IMR-90 (cell line): ENCODE measurements at regions not wholly inside any gene's neighbourhood (a gene's known extent, or its start where the extent isn't known, plus 50 kb on each side); places are given as distances from the start of the nearest gene placed in this dataset.

Experiments
- MXI1 ChIP-seq: IDR thresholded peaks from 2 replicates; pipeline ENCODE4 v1.6.1; 2012; ENCODE audit warnings: low read depth, mild to moderate bottlenecking, low read length, moderate library complexity, borderline replicate concordance
- POLR2A ChIP-seq: IDR thresholded peaks from 2 replicates; pipeline ENCODE4 v1.6.1; 2012; ENCODE audit warnings: mild to moderate bottlenecking, low read depth, low read length
- RCOR1 ChIP-seq: IDR thresholded peaks from 2 replicates; pipeline ENCODE4 v1.6.1; 2012; ENCODE audit warnings: mild to moderate bottlenecking, low read length, improper control_type of control experiment; ENCODE audit not compliant: insufficient replicate concordance
- RFX5 ChIP-seq: IDR thresholded peaks from 2 replicates; pipeline ENCODE4 v1.8.0; 2012; ENCODE audit warnings: low read depth, mild to moderate bottlenecking, low read length, moderate library complexity
- TF ChIP-seq, protein P1 (sequence below): conservative IDR thresholded peaks from 2 replicates; pipeline ENCODE4 v1.5.1; 2012; ENCODE audit warnings: mild to moderate bottlenecking, low read depth, low read length, improper control_type of control experiment
- TF ChIP-seq, protein P2 (sequence below): fragments of 150-350 bp; IDR thresholded peaks from 2 replicates; pipeline ENCODE4 v1.6.1; 2017; ENCODE audit warnings: mild to moderate bottlenecking, antibody characterized with exemption, low read length, low read depth

DNA sequence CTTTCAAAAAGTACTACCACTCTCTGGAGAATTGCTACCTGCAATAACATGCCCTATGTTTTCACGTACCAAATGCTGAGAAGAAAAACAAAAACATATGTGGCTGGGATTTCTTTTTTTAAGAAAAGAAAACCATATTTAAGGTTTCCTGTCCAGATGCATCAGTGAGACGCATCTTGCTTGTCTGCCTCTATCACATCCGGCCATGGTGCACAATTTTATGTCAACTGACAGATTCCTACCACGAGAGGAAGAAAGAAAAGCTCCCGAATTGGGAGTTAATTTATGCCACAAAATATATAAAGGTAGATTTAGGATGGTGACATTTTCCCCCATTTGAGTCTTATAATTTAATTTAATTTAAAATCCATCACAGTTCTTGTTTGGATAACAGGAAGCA lies 62.3 kb upstream of the COL24A1 start:
- TF ChIP-seq, protein P1, sequence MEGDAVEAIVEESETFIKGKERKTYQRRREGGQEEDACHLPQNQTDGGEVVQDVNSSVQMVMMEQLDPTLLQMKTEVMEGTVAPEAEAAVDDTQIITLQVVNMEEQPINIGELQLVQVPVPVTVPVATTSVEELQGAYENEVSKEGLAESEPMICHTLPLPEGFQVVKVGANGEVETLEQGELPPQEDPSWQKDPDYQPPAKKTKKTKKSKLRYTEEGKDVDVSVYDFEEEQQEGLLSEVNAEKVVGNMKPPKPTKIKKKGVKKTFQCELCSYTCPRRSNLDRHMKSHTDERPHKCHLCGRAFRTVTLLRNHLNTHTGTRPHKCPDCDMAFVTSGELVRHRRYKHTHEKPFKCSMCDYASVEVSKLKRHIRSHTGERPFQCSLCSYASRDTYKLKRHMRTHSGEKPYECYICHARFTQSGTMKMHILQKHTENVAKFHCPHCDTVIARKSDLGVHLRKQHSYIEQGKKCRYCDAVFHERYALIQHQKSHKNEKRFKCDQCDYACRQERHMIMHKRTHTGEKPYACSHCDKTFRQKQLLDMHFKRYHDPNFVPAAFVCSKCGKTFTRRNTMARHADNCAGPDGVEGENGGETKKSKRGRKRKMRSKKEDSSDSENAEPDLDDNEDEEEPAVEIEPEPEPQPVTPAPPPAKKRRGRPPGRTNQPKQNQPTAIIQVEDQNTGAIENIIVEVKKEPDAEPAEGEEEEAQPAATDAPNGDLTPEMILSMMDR = no peak
- TF ChIP-seq POLR2A (no peak), MXI1 (no peak), RFX5 (no peak), RCOR1 (no peak)
- TF ChIP-seq, protein P2, sequence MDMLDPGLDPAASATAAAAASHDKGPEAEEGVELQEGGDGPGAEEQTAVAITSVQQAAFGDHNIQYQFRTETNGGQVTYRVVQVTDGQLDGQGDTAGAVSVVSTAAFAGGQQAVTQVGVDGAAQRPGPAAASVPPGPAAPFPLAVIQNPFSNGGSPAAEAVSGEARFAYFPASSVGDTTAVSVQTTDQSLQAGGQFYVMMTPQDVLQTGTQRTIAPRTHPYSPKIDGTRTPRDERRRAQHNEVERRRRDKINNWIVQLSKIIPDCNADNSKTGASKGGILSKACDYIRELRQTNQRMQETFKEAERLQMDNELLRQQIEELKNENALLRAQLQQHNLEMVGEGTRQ = no peak
